ENCODE measurements at regions not wholly inside any gene's neighbourhood (a gene's known extent, or its start where the extent isn't known, plus 50 kb on each side); places are given as distances from the start of the nearest gene placed in this dataset.
"Not testable (repeated sequence)": the region's sequence is repeated elsewhere in the genome, so short reads cannot be mapped to it uniquely, and the experiment has no call there.

- Histone ChIP-seq H3K27me3 (replicated peaks in 1 of 2; ENCODE audit: control insufficient read depth in 2 of 2, extremely low read depth in 1 of 2, insufficient read depth in 2 of 2, low read length in 1 of 2) (peaks cover 0 to 2% of the 10 kb centered on the region in 2 experiments), H3K27ac (ENCODE audit: low read length) (no peak overlapping the region), H3K36me3 (ENCODE audit: control insufficient read depth in 2 of 2, extremely low read depth in 1 of 2, insufficient read depth in 1 of 2, low read length in 1 of 2) (no peaks in the 10 kb centered on the region), H3K4me1 (ENCODE audit: control insufficient read depth in 1 of 2, extremely low read depth in 1 of 2, insufficient read depth in 2 of 2, low read length in 2 of 2) (peaks cover 17 to 18% of the 10 kb centered on the region in 2 experiments), H3K4me3 (ENCODE audit: control insufficient read depth in 1 of 2, extremely low read depth in 1 of 2, low read length in 1 of 2) (no peak overlapping the region), H3K9me3 (no peaks in the 10 kb centered on the region)
- no peak overlapping the region for H3K4me3 Mint-ChIP-seq
- ATAC-seq (replicated peaks in 1 of 4) (no peak), DNase-seq (no peak)
- no peaks in the 10 kb centered on the region for H3K36me3 Mint-ChIP-seq
- H3K27me3 Mint-ChIP-seq: no peaks in the 10 kb centered on the region
- H3K4me1 Mint-ChIP-seq: peaks cover 23 to 26% (median 25%) of the 10 kb centered on the region in 3 donors
- POLR2A ChIA-PET: no interaction called here
- no peaks in the 10 kb centered on the region for H3K9me3 Mint-ChIP-seq
- CTCF ChIA-PET: no interaction called here
- WGBS (ENCODE audit: insufficient coverage): 94% methylated on average over 3 of the region's 4 CpGs
- H3K27ac Mint-ChIP-seq: no peak overlapping the region
These were observed 107.3 kb downstream of the OR2B2 start for GRCh38 chr6:27804851-27805250.

GRCh38 chr6:27800731-27801373 is 111.3 kb downstream of the OR2B2 start:
- CTCF ChIA-PET: no interaction called here
- H3K9me3 ChIP-seq: no peaks in the 10 kb centered on the region
- no peak overlapping the region for H3K27ac ChIP-seq (ENCODE audit: low read length)
- H3K4me1 Mint-ChIP-seq: peaks cover 0 to 4% (median 2%) of the 10 kb centered on the region in 3 donors
- no peaks in the 10 kb centered on the region for H3K9me3 Mint-ChIP-seq
- H3K4me1 ChIP-seq (ENCODE audit: control insufficient read depth in 1 of 2, extremely low read depth in 1 of 2, insufficient read depth in 2 of 2, low read length in 2 of 2): no peaks in the 10 kb centered on the region
- DNase-seq: no peak
- peaks cover 0 to 2% of the 10 kb centered on the region in 2 experiments for H3K27me3 ChIP-seq (replicated peaks in 1 of 2; ENCODE audit: control insufficient read depth in 2 of 2, extremely low read depth in 1 of 2, insufficient read depth in 2 of 2, low read length in 1 of 2)
- no peak overlapping the region for H3K27ac Mint-ChIP-seq
- no peak overlapping the region for H3K4me3 ChIP-seq (ENCODE audit: control insufficient read depth in 1 of 2, extremely low read depth in 1 of 2, low read length in 1 of 2)
- no peaks in the 10 kb centered on the region for H3K27me3 Mint-ChIP-seq
- WGBS (ENCODE audit: insufficient coverage): 58% methylated on average over 1 of the region's 2 CpGs
- POLR2A ChIA-PET: interaction anchor here in 1 of 2 donors (1.4 kb wide), 1 partner anchor 71 kb away, joined by 4 read pairs; a partner anchor contains a TSS
- no peaks in the 10 kb centered on the region for H3K36me3 ChIP-seq (ENCODE audit: control insufficient read depth in 2 of 2, extremely low read depth in 1 of 2, insufficient read depth in 1 of 2, low read length in 1 of 2)
- no peak overlapping the region for H3K4me3 Mint-ChIP-seq
- no peak for ATAC-seq (replicated peaks in 1 of 4)
- no peaks in the 10 kb centered on the region for H3K36me3 Mint-ChIP-seq

GRCh38 chr6:27797960-27798359 is 114.2 kb downstream of the OR2B2 start:
- Mint-ChIP-seq H3K9me3 (no peaks in the 10 kb centered on the region), H3K4me3 (no peak overlapping the region), H3K36me3 (no peaks in the 10 kb centered on the region), H3K27me3 (no peaks in the 10 kb centered on the region), H3K4me1 (peaks cover 4 to 8% (median 6%) of the 10 kb centered on the region in 3 donors), H3K27ac (no peak overlapping the region)
- WGBS (ENCODE audit: insufficient coverage): no CpG with 5 or more reads among the region's 1 CpG
- Histone ChIP-seq H3K9me3 (no peaks in the 10 kb centered on the region), H3K27ac (ENCODE audit: low read length) (no peak overlapping the region), H3K4me1 (ENCODE audit: control insufficient read depth in 1 of 2, extremely low read depth in 1 of 2, insufficient read depth in 2 of 2, low read length in 2 of 2) (peaks cover 2% of the 10 kb centered on the region in 2 experiments), H3K4me3 (ENCODE audit: control insufficient read depth in 1 of 2, extremely low read depth in 1 of 2, low read length in 1 of 2) (no peak overlapping the region), H3K36me3 (ENCODE audit: control insufficient read depth in 2 of 2, extremely low read depth in 1 of 2, insufficient read depth in 1 of 2, low read length in 1 of 2) (no peaks in the 10 kb centered on the region), H3K27me3 (replicated peaks in 1 of 2; ENCODE audit: control insufficient read depth in 2 of 2, extremely low read depth in 1 of 2, insufficient read depth in 2 of 2, low read length in 1 of 2) (peaks cover 0 to 1% of the 10 kb centered on the region in 2 experiments)
- ATAC-seq (replicated peaks in 1 of 4) (no peak), DNase-seq (no peak)
- ChIA-PET CTCF (interaction anchor here (0.6 to 4.5 kb wide), 7 partner anchors 9 to 1717 kb away, joined by 3 to 81 read pairs (median 3); a partner anchor contains a TSS), POLR2A (interaction anchor here (0.5 to 0.8 kb wide), 4 partner anchors 96 to 651 kb away, joined by 4 to 14 read pairs (median 8); a partner anchor contains a TSS)

- H3K36me3 ChIP-seq (ENCODE audit: control insufficient read depth in 2 of 2, extremely low read depth in 1 of 2, insufficient read depth in 1 of 2, low read length in 1 of 2); H3K27me3 ChIP-seq (replicated peaks in 1 of 2; ENCODE audit: control insufficient read depth in 2 of 2, extremely low read depth in 1 of 2, insufficient read depth in 2 of 2, low read length in 1 of 2); H3K27ac ChIP-seq (ENCODE audit: low read length); H3K36me3 Mint-ChIP-seq; H3K27ac Mint-ChIP-seq; DNase-seq; ATAC-seq (replicated peaks in 1 of 4); H3K9me3 ChIP-seq; H3K27me3 Mint-ChIP-seq; H3K9me3 Mint-ChIP-seq; H3K4me3 Mint-ChIP-seq; H3K4me3 ChIP-seq (ENCODE audit: control insufficient read depth in 1 of 2, extremely low read depth in 1 of 2, low read length in 1 of 2): not testable (repeated sequence)
- H3K4me1 ChIP-seq (ENCODE audit: control insufficient read depth in 1 of 2, extremely low read depth in 1 of 2, insufficient read depth in 2 of 2, low read length in 2 of 2): peaks cover 11 to 12% of the 10 kb centered on the region in 2 experiments
- H3K4me1 Mint-ChIP-seq: peaks cover 15 to 18% (median 15%) of the 10 kb centered on the region in 3 donors
- POLR2A ChIA-PET: interaction anchor here (0.5 to 2.6 kb wide), 15 partner anchors 11 to 1753 kb away, joined by 3 to 19 read pairs (median 5); a partner anchor contains a TSS
- WGBS (ENCODE audit: insufficient coverage): 60% methylated on average over 1 of the region's 8 CpGs
- CTCF ChIA-PET: interaction anchor here (0.6 to 4.5 kb wide), 27 partner anchors 11 to 670 kb away, joined by 3 to 81 read pairs (median 5); a partner anchor contains a TSS
These were observed 115.3 kb downstream of the OR2B2 start for GRCh38 chr6:27796736-27797481.

- H3K9me3 Mint-ChIP-seq: no peaks in the 10 kb centered on the region
- H3K27ac Mint-ChIP-seq: peak overlapping the region; percentile 17 to 22
- H3K4me3 Mint-ChIP-seq: no peak overlapping the region
- Histone ChIP-seq H3K27ac (ENCODE audit: low read length) (no peak overlapping the region), H3K36me3 (ENCODE audit: control insufficient read depth in 2 of 2, extremely low read depth in 1 of 2, insufficient read depth in 1 of 2, low read length in 1 of 2) (no peaks in the 10 kb centered on the region), H3K9me3 (no peaks in the 10 kb centered on the region), H3K4me1 (ENCODE audit: control insufficient read depth in 1 of 2, extremely low read depth in 1 of 2, insufficient read depth in 2 of 2, low read length in 2 of 2) (peaks cover 11 to 20% of the 10 kb centered on the region in 2 experiments), H3K4me3 (ENCODE audit: control insufficient read depth in 1 of 2, extremely low read depth in 1 of 2, low read length in 1 of 2) (no peak overlapping the region), H3K27me3 (replicated peaks in 1 of 2; ENCODE audit: control insufficient read depth in 2 of 2, extremely low read depth in 1 of 2, insufficient read depth in 2 of 2, low read length in 1 of 2) (peaks cover 0 to 9% of the 10 kb centered on the region in 2 experiments)
- peak in 19 of 35 experiments; percentile 5 to 88 (median 41) for DNase-seq
- no peaks in the 10 kb centered on the region for H3K36me3 Mint-ChIP-seq
- POLR2A ChIA-PET: interaction anchor here (0.6 to 2.6 kb wide), 7 partner anchors 12 to 1692 kb away, joined by 3 to 19 read pairs (median 5); a partner anchor contains a TSS
- CTCF ChIA-PET: interaction anchor here (0.6 to 4.5 kb wide), 35 partner anchors 11 to 1080 kb away, joined by 3 to 81 read pairs (median 5); a partner anchor contains a TSS
- peaks cover 5 to 9% of the 10 kb centered on the region in 2 donors for H3K27me3 Mint-ChIP-seq
- ATAC-seq (replicated peaks in 1 of 4): peak; percentile 48 to 66 (median 57)
- WGBS (ENCODE audit: insufficient coverage): no CpG with 5 or more reads among the region's 5 CpGs
- peaks cover 23 to 26% (median 23%) of the 10 kb centered on the region in 3 donors for H3K4me1 Mint-ChIP-seq
These were observed 116.3 kb downstream of the OR2B2 start for GRCh38 chr6:27795697-27796494.
